BE2C (cell line): ENCODE measurements at regions not wholly inside any gene's neighbourhood (a gene's known extent, or its start where the extent isn't known, plus 50 kb on each side); places are given as distances from the start of the nearest gene placed in this dataset.

Experiments used
- DNase-seq: peaks from one replicate; pipeline ENCODE4 v3.0.0-alpha.2; 2020
- H3K27me3 ChIP-seq: fragments of 250-450 bp; sonication (Bioruptor Pico); 2 replicates; pipeline ENCODE4 v1.5.1; 2020; ENCODE audit warnings: mild to moderate bottlenecking
- H3K36me3 ChIP-seq: fragments of 250-450 bp; sonication (Bioruptor Pico); 2 replicates; pipeline ENCODE4 v1.5.1; 2020; ENCODE audit warnings: mild to moderate bottlenecking
- H3K4me1 ChIP-seq: fragments of 250-450 bp; sonication (Bioruptor Pico); 2 replicates; pipeline ENCODE4 v1.5.1; 2020
- H3K4me3 ChIP-seq: 2 replicates; pipeline ENCODE4 v1.5.1; 2011; ENCODE audit warnings: low read depth, low read length
- H3K9me3 ChIP-seq: fragments of 250-450 bp; sonication (Bioruptor Pico); 2 replicates; pipeline ENCODE4 v1.5.1; 2020
- CTCF ChIP-seq: IDR thresholded peaks from 2 replicates; pipeline ENCODE4 v1.5.1; 2012; ENCODE audit warnings: mild to moderate bottlenecking, low read depth, low read length

GRCh38 chr2:221044781-221045180 is 527.3 kb downstream of the EPHA4 start:
- Histone ChIP-seq H3K4me3 (no peak overlapping the region), H3K9me3 (no peaks in the 10 kb centered on the region), H3K27me3 (no peaks in the 10 kb centered on the region), H3K36me3 (no peaks in the 10 kb centered on the region), H3K4me1 (no peaks in the 10 kb centered on the region)
- no peak for TF ChIP-seq CTCF
- no peak for DNase-seq

- no peak overlapping the region for H3K4me3 ChIP-seq
- H3K36me3 ChIP-seq = no peaks in the 10 kb centered on the region
- DNase-seq = no peak
- H3K27me3 ChIP-seq = no peaks in the 10 kb centered on the region
- H3K4me1 ChIP-seq = no peaks in the 10 kb centered on the region
- TF ChIP-seq CTCF = no peak
- H3K9me3 ChIP-seq = no peaks in the 10 kb centered on the region
Observed at GRCh38 chr2:221050020-221050795, 521.9 kb downstream of the EPHA4 start.

- Histone ChIP-seq H3K4me3 (no peak overlapping the region), H3K9me3 (no peaks in the 10 kb centered on the region), H3K27me3 (no peaks in the 10 kb centered on the region), H3K36me3 (no peaks in the 10 kb centered on the region), H3K4me1 (no peaks in the 10 kb centered on the region)
- TF ChIP-seq CTCF = no peak
- DNase-seq = no peak
Observed at GRCh38 chr2:221051162-221051561, 520.9 kb downstream of the EPHA4 start.

- H3K4me1 ChIP-seq = no peaks in the 10 kb centered on the region
- no peak for DNase-seq
- TF ChIP-seq CTCF = no peak
- H3K9me3 ChIP-seq = no peaks in the 10 kb centered on the region
- H3K27me3 ChIP-seq = no peaks in the 10 kb centered on the region
- H3K4me3 ChIP-seq = no peak overlapping the region
- H3K36me3 ChIP-seq = no peaks in the 10 kb centered on the region
Observed at GRCh38 chr2:221060376-221060775, 511.7 kb downstream of the EPHA4 start.

- TF ChIP-seq CTCF = no peak
- Histone ChIP-seq H3K9me3 (no peaks in the 10 kb centered on the region), H3K4me1 (no peaks in the 10 kb centered on the region), H3K27me3 (no peaks in the 10 kb centered on the region), H3K36me3 (no peaks in the 10 kb centered on the region), H3K4me3 (no peak overlapping the region)
- no peak for DNase-seq
Observed at GRCh38 chr2:221063568-221063967, 508.5 kb downstream of the EPHA4 start.

GRCh38 chr2:221064058-221064854 is 507.8 kb downstream of the EPHA4 start:
- H3K4me3 ChIP-seq = no peak overlapping the region
- no peaks in the 10 kb centered on the region for H3K9me3 ChIP-seq
- H3K4me1 ChIP-seq = no peaks in the 10 kb centered on the region
- DNase-seq = no peak
- TF ChIP-seq CTCF = no peak
- no peaks in the 10 kb centered on the region for H3K27me3 ChIP-seq
- H3K36me3 ChIP-seq = no peaks in the 10 kb centered on the region
